Right atrium auricular region (tissue), 2 donors: ENCODE measurements at regions not wholly inside any gene's neighbourhood (a gene's known extent, or its start where the extent isn't known, plus 50 kb on each side); places are given as distances from the start of the nearest gene placed in this dataset.

ENCODE experiments used
- DNase-seq: peaks from one replicate; pipeline ENCODE4 v3.0.0-alpha.2; 2019; ENCODE audit warnings: low spot score
- H3K27ac ChIP-seq, 2 donors: fragments of 200-600 bp; sonication (generic); 1 replicate in 1 of 2; 2 replicates in 1 of 2; pipeline ENCODE4 v1.5.1; 2016 to 2019
- H3K27me3 ChIP-seq, 2 donors: fragments of 200-600 bp; sonication (generic); one replicate each; pipeline versions ENCODE4 v1.5.1 to v1.6.0; 2017 to 2019
- H3K36me3 ChIP-seq: fragments of 200-600 bp; sonication (generic); one replicate; pipeline ENCODE4 v1.5.1; 2016
- H3K4me1 ChIP-seq, 2 donors: fragments of 200-600 bp; sonication (generic); one replicate each; pipeline versions ENCODE4 v1.5.1 to v1.6.0; 2017 to 2019
- H3K4me3 ChIP-seq, 2 donors: fragments of 200-600 bp; sonication (generic); 1 replicate in 1 of 2; 2 replicates in 1 of 2; pipeline ENCODE4 v1.5.1; 2017 to 2019; ENCODE audit warnings: mild to moderate bottlenecking in 1 of 2, moderate library complexity in 1 of 2
- H3K9me3 ChIP-seq, 2 donors: fragments of 200-600 bp; sonication (generic); one replicate each; pipeline ENCODE4 v1.5.1; 2019
- CTCF ChIP-seq, 2 donors: fragments of 200-600 bp; sonication (generic); IDR thresholded peaks; one replicate each; pipeline ENCODE4 v1.5.1; 2019; ENCODE audit warnings: antibody characterized with exemption in 2 of 2

GRCh38 chrX:100478714-100479306, 68.7 kb upstream of the PCDH19 start:
- TF ChIP-seq CTCF (IDR thresholded peaks at IDR 0.05) = no peak
- Histone ChIP-seq H3K4me1 (no peaks in the 10 kb centered on the region), H3K27ac (no peak overlapping the region), H3K36me3 (no peaks in the 10 kb centered on the region), H3K4me3 (no peak overlapping the region), H3K9me3 (peaks cover 0 to 7% of the 10 kb centered on the region in 2 donors), H3K27me3 (no peaks in the 10 kb centered on the region)
- DNase-seq = no peak

- TF ChIP-seq CTCF (IDR thresholded peaks at IDR 0.05) = no peak
- Histone ChIP-seq H3K36me3 (no peaks in the 10 kb centered on the region), H3K4me3 (no peak overlapping the region), H3K4me1 (no peaks in the 10 kb centered on the region), H3K9me3 (peaks cover 0 to 7% of the 10 kb centered on the region in 2 donors), H3K27ac (no peak overlapping the region), H3K27me3 (no peaks in the 10 kb centered on the region)
- no peak for DNase-seq
These were observed 67.9 kb upstream of the PCDH19 start for GRCh38 chrX:100477958-100478357.

GRCh38 chrX:100477467-100477866, 67.4 kb upstream of the PCDH19 start:
- Histone ChIP-seq H3K27ac (no peak overlapping the region), H3K4me1 (no peaks in the 10 kb centered on the region), H3K9me3 (peaks cover 0 to 7% of the 10 kb centered on the region in 2 donors), H3K4me3 (no peak overlapping the region), H3K36me3 (no peaks in the 10 kb centered on the region), H3K27me3 (no peaks in the 10 kb centered on the region)
- TF ChIP-seq CTCF (IDR thresholded peaks at IDR 0.05) = no peak
- no peak for DNase-seq
